ENCODE measurements at regions not wholly inside any gene's neighbourhood (a gene's known extent, or its start where the extent isn't known, plus 50 kb on each side); places are given as distances from the start of the nearest gene placed in this dataset.
"Not testable (repeated sequence)": the region's sequence is repeated elsewhere in the genome, so short reads cannot be mapped to it uniquely, and the experiment has no call there.

- no peak for FAIRE-seq
These were observed 293.8 kb downstream of the TCERG1L start for GRCh38 chr10:131017566-131018285.

DNA sequence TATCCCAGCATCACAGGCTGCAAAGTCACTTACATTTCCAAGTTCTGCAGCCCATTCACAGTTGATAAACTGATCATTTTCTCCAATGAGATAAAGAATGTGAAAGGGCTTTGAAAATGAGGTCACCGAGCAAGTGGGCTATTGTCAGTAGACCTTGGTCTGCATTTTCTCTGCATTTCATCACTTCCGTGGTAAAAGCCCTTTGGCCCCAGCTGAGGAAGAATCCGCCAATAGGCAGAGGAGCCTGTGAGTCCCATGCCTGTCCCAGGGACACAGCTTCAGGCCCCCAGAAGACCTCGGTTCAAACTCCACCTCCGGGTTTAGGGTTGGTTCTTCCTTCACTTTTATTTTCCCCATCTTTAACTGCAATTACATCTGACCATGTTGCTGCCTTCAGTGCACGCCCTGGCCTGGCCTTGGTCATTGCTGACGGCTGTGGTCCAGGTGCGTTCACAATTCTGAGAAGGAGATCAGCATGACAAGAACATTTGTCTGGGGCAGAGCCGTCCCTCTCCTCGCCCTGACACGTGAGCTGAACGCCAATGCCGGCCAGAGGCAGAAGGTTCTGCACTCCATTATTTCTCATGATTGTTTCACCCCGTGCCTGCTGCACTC is 292.5 kb downstream of the TCERG1L start:
- FAIRE-seq: no peak

GRCh38 chr10:131019696-131020095 is 291.8 kb downstream of the TCERG1L start:
- FAIRE-seq: no peak

DNA sequence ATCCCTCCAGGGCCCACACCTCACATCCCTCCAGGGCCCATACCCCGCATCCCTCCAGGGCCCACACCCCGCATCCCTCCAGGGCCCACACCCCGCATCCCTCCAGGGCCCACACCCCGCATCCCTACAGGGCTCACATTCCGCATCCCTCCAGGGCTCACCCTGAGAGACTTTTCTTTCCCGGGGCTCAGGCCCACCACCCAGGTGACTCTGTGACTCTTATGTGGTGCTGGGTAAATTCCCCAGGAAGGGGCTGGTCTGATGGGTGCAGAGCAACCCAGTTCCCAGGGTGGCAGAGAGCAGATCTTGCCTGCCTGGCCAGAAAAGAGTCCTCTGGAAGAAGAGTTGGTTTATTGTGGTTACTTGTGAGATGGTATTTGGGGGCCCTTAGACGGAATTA is 290.7 kb downstream of the TCERG1L start:
- FAIRE-seq: no peak

GRCh38 chr10:131021246-131021895 is 290.1 kb downstream of the TCERG1L start:
- FAIRE-seq: no peak

DNA sequence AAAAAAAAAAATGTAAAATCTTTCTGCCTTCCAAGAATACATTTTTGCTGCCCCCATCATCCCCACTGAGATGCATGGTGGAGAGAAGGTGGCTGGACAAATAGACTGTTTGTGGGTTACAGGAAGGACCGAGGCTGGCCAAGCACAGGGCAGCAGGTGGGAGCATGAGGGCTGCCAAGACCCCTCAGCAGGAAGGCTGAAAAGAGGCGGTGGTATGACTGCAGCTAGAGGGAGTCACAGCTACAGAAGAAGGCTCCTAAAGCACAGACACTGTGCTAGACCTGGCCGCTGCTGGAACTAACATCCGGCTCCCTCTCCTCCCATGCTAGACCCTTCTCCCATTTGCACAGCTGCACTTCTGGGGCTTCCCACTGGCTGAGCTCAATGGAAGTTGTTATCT is 289.6 kb downstream of the TCERG1L start:
- no peak for FAIRE-seq

GRCh38 chr10:131022369-131022768 is 289.2 kb downstream of the TCERG1L start:
- FAIRE-seq: no peak

DNA sequence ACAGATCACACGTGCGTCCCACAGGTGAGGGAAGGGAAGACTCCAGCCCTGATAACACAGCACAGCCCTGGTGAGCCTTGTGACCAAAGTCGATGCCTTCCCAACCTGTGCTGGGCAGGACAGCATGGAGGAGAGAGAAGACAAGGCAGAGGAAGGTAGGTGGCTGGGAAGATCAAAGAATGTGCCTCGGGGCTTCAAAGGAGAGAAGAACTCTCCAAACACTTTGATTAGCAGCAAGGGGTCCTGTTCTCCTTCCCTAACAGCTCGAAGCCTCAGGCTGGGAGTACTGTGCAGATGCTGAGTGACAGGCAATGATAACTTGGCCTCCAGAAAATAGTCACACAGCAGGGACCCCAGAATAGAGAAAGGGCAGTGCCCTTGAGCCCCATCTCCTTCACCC is 288.5 kb downstream of the TCERG1L start:
- no peak for FAIRE-seq

DNA sequence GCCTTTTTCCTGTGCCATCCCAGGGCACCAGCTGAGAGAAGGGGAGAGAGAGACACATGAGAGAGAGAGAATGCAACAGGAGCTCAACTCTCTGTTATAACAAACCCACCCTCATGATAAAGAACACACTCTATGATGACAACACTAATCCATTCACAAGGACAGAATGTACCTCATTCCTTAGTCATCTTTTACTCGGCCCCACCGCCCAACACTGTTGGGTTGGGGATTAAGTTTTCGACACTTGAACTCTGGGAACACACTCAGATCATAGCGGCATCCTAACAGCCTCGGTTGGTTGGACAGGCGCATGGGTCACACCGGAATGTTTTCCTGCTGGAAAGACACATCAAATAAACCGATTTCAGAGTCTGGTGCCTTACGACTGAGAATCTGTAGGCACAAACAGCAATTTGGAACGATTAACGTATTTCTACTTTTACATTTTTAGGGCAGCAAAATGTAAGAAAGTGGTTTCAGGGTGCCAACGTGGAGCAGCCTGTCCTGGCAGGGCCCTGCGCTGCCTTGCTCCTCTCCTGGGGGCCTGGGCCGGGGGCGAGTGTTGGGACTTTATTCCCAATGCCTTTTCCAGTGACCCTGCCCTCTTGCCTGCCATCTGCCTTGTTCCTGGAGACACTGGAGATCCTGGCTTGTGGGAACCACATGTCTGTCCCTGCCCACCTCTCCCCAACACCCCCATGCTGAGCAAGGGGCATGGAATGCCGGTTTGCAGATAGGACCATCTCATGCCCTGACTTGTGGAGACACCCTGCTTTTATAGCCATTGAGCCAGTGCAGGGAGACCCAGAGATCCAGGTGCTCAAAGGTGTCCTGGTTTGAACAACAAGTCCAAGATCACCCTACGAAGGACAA is 287.0 kb downstream of the TCERG1L start:
- no peak for FAIRE-seq

DNA sequence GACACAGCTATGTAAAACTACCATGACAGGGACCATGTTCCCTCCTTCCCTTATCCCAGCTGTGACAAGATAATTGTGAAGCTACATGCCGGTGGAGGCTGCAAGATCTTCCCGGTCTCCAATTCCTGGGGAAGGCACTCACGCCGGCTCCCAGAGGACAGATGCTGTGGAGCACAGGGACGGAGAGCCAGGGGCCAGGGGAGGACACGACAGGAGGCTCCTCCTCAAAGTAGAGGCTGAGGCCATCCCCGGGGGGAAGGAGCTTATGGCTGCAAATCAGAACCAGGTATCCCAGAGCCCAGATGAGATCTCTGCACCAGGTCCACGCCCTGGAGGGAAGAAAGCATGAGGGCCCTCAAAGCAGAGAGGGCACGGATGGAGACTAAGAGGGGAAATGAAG is 286.2 kb downstream of the TCERG1L start:
- FAIRE-seq: no peak

DNA sequence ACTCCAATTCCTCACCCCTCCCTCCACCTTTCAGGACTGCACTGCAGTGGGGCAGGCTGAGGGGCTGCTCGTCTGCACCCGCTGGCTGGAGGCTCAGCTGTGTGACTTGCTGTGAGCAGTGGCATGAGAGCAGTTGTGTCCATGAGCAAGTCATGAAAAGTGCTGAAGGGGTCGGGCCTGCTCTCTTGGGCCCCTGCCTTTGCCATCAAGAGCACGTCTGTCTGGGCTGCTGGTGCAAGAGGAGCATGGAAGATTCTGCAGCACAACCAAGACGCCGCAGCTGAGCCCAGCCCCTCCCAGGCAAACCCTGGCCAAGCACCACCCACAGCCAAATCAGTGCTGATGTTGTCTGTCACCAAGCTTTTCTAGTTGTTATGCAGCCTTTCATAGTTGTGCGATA is 284.3 kb downstream of the TCERG1L start:
- FAIRE-seq: no peak

DNA sequence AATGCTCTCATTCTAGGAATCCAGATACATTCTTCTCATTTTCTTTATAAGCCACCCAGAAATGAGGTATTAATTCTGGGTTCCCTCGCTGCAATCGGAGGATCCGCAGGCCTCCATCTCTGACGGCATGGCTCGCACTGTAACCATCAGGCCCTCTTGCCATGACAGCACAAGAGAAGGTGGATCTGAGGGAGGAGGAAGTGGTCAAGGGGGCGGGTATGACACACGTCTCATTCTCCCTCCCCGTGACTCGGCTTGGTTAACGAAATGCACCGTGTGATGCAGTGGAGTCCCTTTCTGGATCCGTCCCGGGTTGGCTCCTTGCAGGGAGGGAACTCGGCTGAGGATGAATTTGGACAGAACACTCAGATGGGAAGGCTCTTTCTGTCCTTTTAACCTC is 280.2 kb downstream of the TCERG1L start:
- no peak for FAIRE-seq

GRCh38 chr10:131032329-131033165 is 279.0 kb downstream of the TCERG1L start:
- no peak for FAIRE-seq

- no peak for FAIRE-seq
These were observed 278.1 kb downstream of the TCERG1L start for GRCh38 chr10:131033166-131034085.

- FAIRE-seq: no peak
These were observed 277.1 kb downstream of the TCERG1L start for GRCh38 chr10:131034451-131034850.

- FAIRE-seq: no peak
These were observed 275.7 kb downstream of the TCERG1L start for GRCh38 chr10:131035779-131036178.

DNA sequence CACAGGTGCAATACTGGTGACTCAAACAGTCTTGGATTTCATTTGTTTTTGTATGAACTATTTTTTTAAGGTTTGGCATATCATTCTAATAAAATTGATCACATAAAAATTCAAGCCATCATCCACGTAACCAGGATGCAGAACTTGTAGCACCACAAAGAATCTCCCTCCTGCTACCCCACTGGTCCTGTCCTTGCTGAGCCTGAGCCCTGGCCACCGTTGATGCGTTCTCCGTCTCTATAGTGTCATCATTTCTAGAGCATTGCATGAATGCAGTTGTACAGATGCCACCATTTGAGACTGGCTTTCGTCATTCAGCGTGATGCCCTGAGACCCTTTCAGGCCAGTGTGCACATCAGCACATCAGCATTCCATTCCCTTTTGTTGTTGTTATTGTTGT is 273.5 kb downstream of the TCERG1L start:
- FAIRE-seq: no peak

DNA sequence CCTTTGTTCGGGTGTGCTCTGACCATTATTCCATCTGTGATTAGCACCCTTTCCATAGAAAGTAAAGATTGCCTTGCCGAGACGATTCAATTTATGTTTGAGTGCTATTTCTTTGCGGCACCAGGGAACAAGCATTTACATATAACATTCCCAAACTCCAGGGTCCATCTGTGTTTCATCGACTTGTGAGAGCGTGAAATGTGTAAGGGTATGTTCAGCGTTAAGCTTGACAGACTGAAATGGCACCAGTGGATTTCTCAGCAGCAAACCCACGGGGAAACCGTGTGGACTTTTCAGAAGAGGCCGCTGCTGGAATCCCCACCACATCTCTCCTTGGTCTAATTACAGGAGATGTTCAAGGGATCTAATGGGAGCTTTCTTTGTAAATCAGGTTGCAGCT is 270.5 kb downstream of the TCERG1L start:
- FAIRE-seq: no peak

DNA sequence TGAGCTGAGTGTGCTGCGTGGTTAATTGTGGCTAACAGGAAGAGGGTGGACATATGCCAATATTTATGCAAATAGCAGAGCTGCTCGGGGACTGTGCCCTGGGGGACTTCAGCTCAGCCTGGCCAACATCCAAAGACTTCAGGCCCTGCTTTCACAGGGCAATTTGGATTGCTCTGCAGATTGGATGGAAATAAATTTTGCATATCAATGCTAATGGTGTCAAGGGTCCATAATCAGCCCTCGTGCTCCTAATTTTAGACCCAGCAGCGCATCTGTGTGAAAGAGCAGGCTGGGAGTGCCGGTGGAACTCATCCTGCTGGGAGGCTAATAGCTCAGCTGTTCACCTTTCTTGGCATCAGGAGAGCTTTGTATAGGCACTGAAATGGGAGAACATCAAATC is 270.1 kb downstream of the TCERG1L start:
- FAIRE-seq: no peak

DNA sequence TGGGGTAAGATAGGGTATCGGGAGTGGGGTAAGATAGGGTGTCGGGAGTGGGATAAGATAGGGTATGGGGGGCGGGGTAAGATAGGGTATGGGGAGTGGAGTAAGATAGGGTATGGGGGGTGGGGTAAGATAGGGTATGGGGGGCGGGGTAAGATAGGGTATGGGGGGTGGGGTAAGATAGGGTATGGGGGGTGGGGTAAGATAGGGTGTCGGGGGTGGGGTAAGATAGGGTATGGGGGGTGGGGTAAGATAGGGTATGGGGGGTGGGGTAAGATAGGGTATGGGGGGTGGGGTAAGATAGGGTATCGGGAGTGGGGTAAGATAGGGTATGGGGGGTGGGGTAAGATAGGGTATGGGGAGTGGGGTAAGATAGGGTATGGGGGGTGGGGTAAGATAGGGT is 269.5 kb downstream of the TCERG1L start:
- FAIRE-seq: not testable (repeated sequence)

Measured in A204.1 (cell line).